ENCODE measurements at regions not wholly inside any gene's neighbourhood (a gene's known extent, or its start where the extent isn't known, plus 50 kb on each side); places are given as distances from the start of the nearest gene placed in this dataset.

DNA sequence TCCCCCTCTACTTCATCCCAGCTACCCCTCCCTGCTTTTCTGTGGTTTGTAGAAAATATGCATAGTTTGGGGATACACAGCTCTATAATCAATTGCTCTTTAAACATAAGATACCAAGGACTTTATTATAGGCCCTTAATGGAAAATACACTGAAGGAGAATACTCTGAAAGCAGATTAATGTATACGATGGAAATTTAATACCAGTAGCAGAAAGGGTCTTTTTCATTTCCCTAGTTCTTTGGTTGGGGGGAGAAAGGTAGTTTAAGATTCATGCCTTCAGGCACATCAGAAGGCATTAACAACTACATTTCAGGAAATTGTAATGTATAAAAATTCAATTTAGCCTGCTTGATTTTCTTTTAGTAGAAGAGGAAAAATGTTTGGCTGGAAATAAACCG lies 452.9 kb upstream of the ZNF608 start:
- ATAC-seq = no peak
- Mint-ChIP-seq H3K4me1 (ENCODE audit: low read depth) (no peaks in the 10 kb centered on the region), H3K36me3 (ENCODE audit: insufficient read depth) (no peaks in the 10 kb centered on the region), H3K4me3 (no peak overlapping the region), H3K27me3 (ENCODE audit: low read depth) (no peaks in the 10 kb centered on the region), H3K9me3 (no peaks in the 10 kb centered on the region)
- no peak for DNase-seq

- Mint-ChIP-seq H3K36me3 (ENCODE audit: insufficient read depth) (no peaks in the 10 kb centered on the region), H3K9me3 (no peaks in the 10 kb centered on the region), H3K4me3 (no peak overlapping the region), H3K27me3 (ENCODE audit: low read depth) (no peaks in the 10 kb centered on the region), H3K4me1 (ENCODE audit: low read depth) (no peaks in the 10 kb centered on the region)
- no peak for ATAC-seq
- no peak for DNase-seq
Measured at GRCh38 chr5:125199968-125200865, 453.8 kb upstream of the ZNF608 start.

- DNase-seq (no peak), ATAC-seq (no peak)
- Mint-ChIP-seq H3K4me1 (ENCODE audit: low read depth) (no peaks in the 10 kb centered on the region), H3K4me3 (no peak overlapping the region), H3K27me3 (ENCODE audit: low read depth) (no peaks in the 10 kb centered on the region), H3K9me3 (peaks cover 6% of the 10 kb centered on the region), H3K36me3 (ENCODE audit: insufficient read depth) (no peaks in the 10 kb centered on the region)
Measured at GRCh38 chr5:125200866-125201373, 454.5 kb upstream of the ZNF608 start.

DNA sequence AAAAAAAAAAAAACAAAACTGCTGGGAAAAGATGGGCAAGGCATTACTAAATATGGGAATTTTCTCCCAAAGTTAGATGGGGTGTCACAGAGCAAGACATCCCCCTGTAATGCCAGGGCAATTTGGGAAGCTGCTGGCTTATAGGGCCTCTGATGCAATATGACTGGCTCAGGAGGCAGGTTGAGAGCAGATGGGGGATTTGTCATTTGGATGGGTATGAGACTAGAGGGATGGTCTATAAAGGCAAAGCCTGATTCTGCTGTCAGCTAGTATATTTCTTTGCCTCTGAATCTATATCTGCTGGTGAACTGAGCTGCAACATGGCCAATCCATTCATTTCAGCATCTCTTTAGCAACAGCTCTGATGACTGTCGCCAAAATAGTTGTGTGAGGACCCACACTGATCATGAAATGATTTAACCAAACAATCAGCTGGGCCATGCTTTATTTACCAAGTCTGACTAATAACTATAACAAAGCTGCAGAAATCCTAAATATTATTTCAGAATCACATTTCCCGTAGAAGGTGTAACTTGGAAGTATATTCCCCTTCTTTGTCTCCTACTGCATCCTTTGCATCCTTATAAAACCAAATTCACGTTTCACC lies 455.1 kb upstream of the ZNF608 start:
- DNase-seq = no peak
- Mint-ChIP-seq H3K9me3 (peaks cover 6% of the 10 kb centered on the region), H3K4me3 (no peak overlapping the region), H3K4me1 (ENCODE audit: low read depth) (no peaks in the 10 kb centered on the region), H3K36me3 (ENCODE audit: insufficient read depth) (no peaks in the 10 kb centered on the region), H3K27me3 (ENCODE audit: low read depth) (no peaks in the 10 kb centered on the region)
- no peak for ATAC-seq

DNA sequence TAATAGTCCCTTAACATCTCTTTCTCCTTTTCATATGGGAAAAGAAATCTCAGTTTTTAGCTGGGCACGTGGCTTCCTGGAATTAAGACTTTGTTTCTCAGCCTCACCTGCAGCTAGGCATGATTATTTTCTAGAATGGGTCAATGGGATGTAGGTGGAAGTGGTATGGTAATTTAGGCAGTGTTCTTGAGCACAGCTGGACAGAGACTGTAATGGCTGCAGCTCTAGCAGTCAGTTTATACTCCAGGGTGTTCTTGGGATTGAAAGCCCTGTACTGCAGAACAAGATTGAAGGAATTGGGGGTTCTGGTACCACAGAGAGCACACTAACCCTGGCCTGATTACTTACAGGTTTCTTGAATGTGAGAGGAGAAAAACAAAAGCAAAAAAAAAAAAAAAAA lies 455.9 kb upstream of the ZNF608 start:
- Mint-ChIP-seq H3K4me1 (ENCODE audit: low read depth) (no peaks in the 10 kb centered on the region), H3K9me3 (peaks cover 6% of the 10 kb centered on the region), H3K4me3 (no peak overlapping the region), H3K36me3 (ENCODE audit: insufficient read depth) (no peaks in the 10 kb centered on the region), H3K27me3 (ENCODE audit: low read depth) (no peaks in the 10 kb centered on the region)
- no peak for DNase-seq
- ATAC-seq = no peak

GRCh38 chr5:125202871-125203438 lies 456.5 kb upstream of the ZNF608 start:
- no peak overlapping the region for H3K4me3 Mint-ChIP-seq
- H3K27me3 Mint-ChIP-seq (ENCODE audit: low read depth) = no peaks in the 10 kb centered on the region
- H3K4me1 Mint-ChIP-seq (ENCODE audit: low read depth) = no peaks in the 10 kb centered on the region
- no peak for DNase-seq
- peaks cover 6% of the 10 kb centered on the region for H3K9me3 Mint-ChIP-seq
- H3K36me3 Mint-ChIP-seq (ENCODE audit: insufficient read depth) = no peaks in the 10 kb centered on the region
- ATAC-seq = no peak

- Mint-ChIP-seq H3K27me3 (ENCODE audit: low read depth) (no peaks in the 10 kb centered on the region), H3K9me3 (peaks cover 6% of the 10 kb centered on the region), H3K36me3 (ENCODE audit: insufficient read depth) (no peaks in the 10 kb centered on the region), H3K4me3 (no peak overlapping the region), H3K4me1 (ENCODE audit: low read depth) (no peaks in the 10 kb centered on the region)
- ATAC-seq = no peak
- no peak for DNase-seq
Measured at GRCh38 chr5:125203912-125204311, 457.5 kb upstream of the ZNF608 start.

- DNase-seq = no peak
- no peak for ATAC-seq
- Mint-ChIP-seq H3K36me3 (ENCODE audit: insufficient read depth) (no peaks in the 10 kb centered on the region), H3K9me3 (peaks cover 6% of the 10 kb centered on the region), H3K27me3 (ENCODE audit: low read depth) (no peaks in the 10 kb centered on the region), H3K4me3 (no peak overlapping the region), H3K4me1 (ENCODE audit: low read depth) (no peaks in the 10 kb centered on the region)
Measured at GRCh38 chr5:125205601-125206225, 459.3 kb upstream of the ZNF608 start.

DNA sequence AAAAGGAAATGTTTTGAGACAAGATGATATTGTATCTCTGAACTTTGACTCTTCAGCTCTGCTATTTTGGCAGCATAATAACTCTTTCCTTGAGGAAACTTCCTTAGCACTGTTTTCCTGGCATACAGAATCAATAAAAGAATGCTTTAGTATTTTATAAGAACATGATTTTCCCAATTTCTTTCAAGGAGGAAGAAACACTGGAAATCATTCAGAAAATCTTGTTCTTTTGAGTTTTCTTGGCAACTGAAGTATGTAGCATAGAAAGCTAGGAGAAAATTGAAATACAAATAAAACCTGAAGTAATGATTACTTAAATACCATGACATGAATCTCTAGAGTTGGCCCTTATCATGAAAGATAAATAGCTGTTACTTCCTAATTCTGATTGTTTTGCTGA lies 461.4 kb upstream of the ZNF608 start:
- Mint-ChIP-seq H3K27me3 (ENCODE audit: low read depth) (no peaks in the 10 kb centered on the region), H3K36me3 (ENCODE audit: insufficient read depth) (no peaks in the 10 kb centered on the region), H3K4me1 (ENCODE audit: low read depth) (no peaks in the 10 kb centered on the region), H3K4me3 (no peak overlapping the region), H3K9me3 (peaks cover 6% of the 10 kb centered on the region)
- no peak for DNase-seq
- ATAC-seq = no peak

GRCh38 chr5:125209650-125210049 lies 463.2 kb upstream of the ZNF608 start:
- Mint-ChIP-seq H3K36me3 (ENCODE audit: insufficient read depth) (no peaks in the 10 kb centered on the region), H3K27me3 (ENCODE audit: low read depth) (no peaks in the 10 kb centered on the region), H3K4me3 (no peak overlapping the region), H3K4me1 (ENCODE audit: low read depth) (no peaks in the 10 kb centered on the region), H3K9me3 (peaks cover 10% of the 10 kb centered on the region)
- ATAC-seq (no peak), DNase-seq (no peak)

DNA sequence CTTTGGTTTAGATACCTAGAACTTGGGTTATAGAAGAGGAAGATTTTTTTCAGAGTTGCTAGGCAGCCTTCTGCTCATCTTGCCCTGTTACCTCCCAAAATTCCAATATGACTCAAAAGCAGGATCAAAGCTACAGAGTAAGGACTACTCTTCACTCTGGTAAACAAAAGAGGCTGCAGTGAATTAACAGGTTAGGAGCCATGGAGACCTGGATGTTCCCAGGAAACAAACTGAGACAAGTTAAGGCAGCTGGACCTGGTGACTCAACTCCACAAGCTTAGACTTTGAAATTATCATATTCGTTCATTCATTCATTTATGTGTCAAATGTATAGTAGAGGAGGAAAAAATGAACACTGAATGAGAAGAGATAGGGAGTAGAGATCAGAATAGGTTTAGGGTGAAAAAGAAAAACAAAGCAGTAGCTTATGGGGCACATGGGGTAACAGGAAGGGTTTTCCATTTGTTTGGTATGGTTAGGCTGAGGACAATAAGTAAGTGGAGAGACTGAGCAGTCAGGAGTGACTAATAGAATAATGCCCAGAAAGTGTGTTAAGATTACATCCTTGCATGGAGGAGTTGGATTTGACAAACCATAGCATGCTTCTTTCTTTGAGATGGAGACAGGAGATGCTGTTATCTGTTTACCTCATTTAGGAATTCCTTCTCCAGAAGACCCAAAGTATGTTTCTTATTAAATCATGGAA lies 464.0 kb upstream of the ZNF608 start:
- no peaks in the 10 kb centered on the region for H3K4me1 Mint-ChIP-seq (ENCODE audit: low read depth)
- no peak for DNase-seq
- ATAC-seq = no peak

GRCh38 chr5:125214080-125214479 lies 467.6 kb upstream of the ZNF608 start:
- Mint-ChIP-seq H3K36me3 (ENCODE audit: insufficient read depth) (no peaks in the 10 kb centered on the region), H3K4me3 (no peak overlapping the region), H3K27me3 (ENCODE audit: low read depth) (no peaks in the 10 kb centered on the region), H3K4me1 (ENCODE audit: low read depth) (no peaks in the 10 kb centered on the region), H3K9me3 (peaks cover 17% of the 10 kb centered on the region)
- DNase-seq = no peak
- ATAC-seq = no peak

More for the DNA sequence above, 464.0 kb upstream of the ZNF608 start:
- no peaks in the 10 kb centered on the region for H3K27me3 Mint-ChIP-seq (ENCODE audit: low read depth)
- no peaks in the 10 kb centered on the region for H3K36me3 Mint-ChIP-seq (ENCODE audit: insufficient read depth)
- no peak overlapping the region for H3K4me3 Mint-ChIP-seq
- peaks cover 10% of the 10 kb centered on the region for H3K9me3 Mint-ChIP-seq

- no peak for ATAC-seq
Measured at GRCh38 chr5:125215593-125215992, 469.2 kb upstream of the ZNF608 start.

GRCh38 chr5:125219710-125220109 lies 473.3 kb upstream of the ZNF608 start:
- no peak overlapping the region for H3K4me3 Mint-ChIP-seq
- H3K27me3 Mint-ChIP-seq (ENCODE audit: low read depth) = no peaks in the 10 kb centered on the region
- H3K4me1 Mint-ChIP-seq (ENCODE audit: low read depth) = no peaks in the 10 kb centered on the region
- H3K36me3 Mint-ChIP-seq (ENCODE audit: insufficient read depth) = no peaks in the 10 kb centered on the region
- ATAC-seq = no peak
- DNase-seq = no peak
- peaks cover 12% of the 10 kb centered on the region for H3K9me3 Mint-ChIP-seq

More at GRCh38 chr5:125215593-125215992, 469.2 kb upstream of the ZNF608 start:
- DNase-seq = no peak
- H3K4me3 Mint-ChIP-seq = no peak overlapping the region
- H3K4me1 Mint-ChIP-seq (ENCODE audit: low read depth) = no peaks in the 10 kb centered on the region
- H3K9me3 Mint-ChIP-seq = peaks cover 17% of the 10 kb centered on the region
- no peaks in the 10 kb centered on the region for H3K27me3 Mint-ChIP-seq (ENCODE audit: low read depth)
- no peaks in the 10 kb centered on the region for H3K36me3 Mint-ChIP-seq (ENCODE audit: insufficient read depth)
